GDM1 (cell line): ENCODE measurements at regions not wholly inside any gene's neighbourhood (a gene's known extent, or its start where the extent isn't known, plus 50 kb on each side); places are given as distances from the start of the nearest gene placed in this dataset.
A peak's percentile ranks its signal among the peaks of the same experiment; 100 is the strongest.
"Not testable (repeated sequence)": the region's sequence is repeated elsewhere in the genome, so short reads cannot be mapped to it uniquely, and the experiment has no call there.

Experiments
- DNase-seq: peaks from one replicate; lab custom pipeline; 2025; lab: John Stamatoyannopoulos, UW

DNA sequence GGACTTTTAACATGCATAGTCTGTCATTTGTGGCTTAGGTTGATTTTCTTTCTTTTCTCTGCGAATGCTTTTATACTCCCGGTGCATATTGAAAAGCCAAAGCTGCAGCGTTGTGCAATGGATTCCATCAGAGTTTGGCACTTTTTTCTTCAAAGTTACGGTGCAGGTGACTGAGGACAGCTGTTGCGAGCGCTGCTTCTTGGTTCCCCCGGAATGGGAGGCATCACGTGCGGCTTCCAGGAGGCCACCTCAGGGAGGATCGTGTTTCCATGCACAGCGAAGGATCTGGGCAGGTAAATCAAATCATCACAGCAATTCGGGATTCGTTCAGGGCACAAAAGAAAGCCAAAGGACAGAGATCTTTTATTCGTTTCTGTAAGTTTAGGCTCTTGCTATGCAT lies 109.6 kb upstream of the ALKAL2 start:
- DNase-seq, result no peak

- no peak for DNase-seq
Measured at GRCh38 chr2:396903-397302, 109.0 kb upstream of the ALKAL2 start.

- DNase-seq, result no peak
Measured at GRCh38 chr2:395886-396285, 108.0 kb upstream of the ALKAL2 start.

DNA sequence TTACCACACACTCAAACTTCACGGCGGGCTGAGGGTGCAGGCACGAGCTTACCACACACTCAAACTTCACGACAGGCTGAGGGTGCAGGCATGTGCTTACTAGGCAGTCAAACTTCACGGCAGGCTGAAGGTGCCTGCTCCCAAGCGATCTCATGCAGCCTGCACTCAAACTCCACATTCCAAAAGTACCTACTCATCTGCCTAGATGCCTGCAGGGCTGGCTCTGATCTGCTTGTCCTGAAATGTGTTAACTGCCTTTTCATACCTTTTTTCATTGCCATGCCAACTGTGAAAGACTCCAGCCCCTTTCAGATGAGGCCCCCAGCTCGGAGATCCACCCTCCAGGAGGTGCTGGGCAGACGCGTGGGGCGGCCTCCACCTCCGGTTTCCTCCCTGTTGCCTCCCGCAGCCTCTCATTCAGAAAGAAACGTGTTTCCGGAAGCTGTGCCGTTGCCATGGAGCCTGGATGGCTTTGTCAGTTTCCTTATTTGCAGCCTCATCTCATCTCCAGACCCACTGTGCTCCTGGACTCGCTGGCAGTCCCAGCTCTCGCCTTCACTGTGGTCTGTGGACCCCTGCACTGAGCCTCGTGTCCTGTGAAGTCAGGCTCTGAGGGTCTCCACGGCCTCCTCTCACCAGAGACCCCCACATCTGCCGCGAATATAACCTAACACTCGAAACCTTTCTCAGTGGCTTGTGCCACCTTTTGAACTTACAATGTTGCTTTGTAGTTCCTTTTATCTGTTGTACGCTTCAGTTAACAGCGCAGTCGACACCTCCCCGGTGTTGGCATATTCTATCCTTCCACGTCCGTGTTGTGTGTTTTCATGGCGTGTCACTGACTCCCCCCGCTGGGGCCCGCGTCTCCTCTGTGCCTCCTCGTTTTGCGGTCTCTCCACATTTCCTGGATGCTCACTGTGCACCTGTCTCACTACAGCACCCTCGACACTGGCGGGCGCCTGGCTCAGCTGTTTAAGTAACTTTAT lies 106.1 kb upstream of the ALKAL2 start:
- peak; percentile 47 for DNase-seq

GRCh38 chr2:392926-393280 lies 105.0 kb upstream of the ALKAL2 start:
- DNase-seq, result no peak

DNA sequence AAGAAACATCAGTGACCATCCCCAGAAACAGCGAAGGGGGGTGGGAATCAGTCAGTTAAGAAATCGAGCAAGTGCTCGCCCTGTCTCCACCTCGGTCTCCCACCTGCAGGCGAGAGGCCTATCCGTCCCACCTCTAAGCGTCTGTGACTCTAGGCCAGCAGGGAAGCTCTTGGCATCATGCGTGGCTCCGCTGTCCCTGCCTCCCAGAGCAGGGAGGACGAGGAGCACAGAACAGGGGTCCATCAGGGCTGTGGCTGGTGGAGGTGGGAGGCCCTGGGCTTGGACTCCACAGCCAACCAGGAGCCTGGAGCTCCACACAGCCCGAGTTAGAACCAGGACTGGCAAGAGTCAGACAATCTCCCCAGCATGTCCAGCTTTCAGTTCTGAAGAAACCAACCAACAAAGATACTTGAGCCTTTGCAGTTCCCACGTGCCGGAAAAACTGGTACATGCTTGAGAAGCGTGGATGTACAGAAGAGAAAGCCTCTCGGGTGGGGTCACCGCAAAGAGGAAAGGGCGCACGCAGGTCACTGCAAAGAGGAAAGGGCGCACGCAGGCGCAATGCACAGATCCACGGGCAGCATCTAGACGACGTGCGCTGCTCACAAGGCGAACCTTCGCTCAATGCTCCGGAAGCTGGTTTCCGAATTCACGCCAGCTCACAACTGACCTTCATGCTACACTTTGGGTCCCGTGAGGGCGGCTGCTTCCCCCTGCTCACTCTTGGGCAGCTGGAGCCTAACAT lies 104.5 kb upstream of the ALKAL2 start:
- no peak for DNase-seq

GRCh38 chr2:391696-392095 lies 103.8 kb upstream of the ALKAL2 start:
- no peak for DNase-seq

DNA sequence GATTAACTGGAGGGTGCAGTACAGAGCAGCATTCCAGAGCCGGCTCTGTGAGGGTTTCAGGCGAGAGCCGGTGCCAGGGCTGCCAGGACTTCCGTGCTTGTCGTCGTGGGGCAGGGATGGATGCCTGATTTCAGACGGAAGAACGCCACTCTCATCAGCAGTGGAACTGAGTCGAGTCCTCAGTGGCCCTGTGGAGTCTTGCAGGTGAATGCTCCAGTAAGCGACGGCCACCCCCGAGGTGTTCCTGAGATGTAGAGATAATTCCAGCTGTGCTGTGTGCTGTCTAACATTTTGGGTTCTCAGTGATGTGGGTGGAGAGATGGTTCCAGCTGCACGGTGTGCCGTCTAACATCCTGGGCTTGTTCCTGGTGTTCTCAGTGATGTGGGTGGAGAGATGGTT lies 103.1 kb upstream of the ALKAL2 start:
- no peak for DNase-seq

DNA sequence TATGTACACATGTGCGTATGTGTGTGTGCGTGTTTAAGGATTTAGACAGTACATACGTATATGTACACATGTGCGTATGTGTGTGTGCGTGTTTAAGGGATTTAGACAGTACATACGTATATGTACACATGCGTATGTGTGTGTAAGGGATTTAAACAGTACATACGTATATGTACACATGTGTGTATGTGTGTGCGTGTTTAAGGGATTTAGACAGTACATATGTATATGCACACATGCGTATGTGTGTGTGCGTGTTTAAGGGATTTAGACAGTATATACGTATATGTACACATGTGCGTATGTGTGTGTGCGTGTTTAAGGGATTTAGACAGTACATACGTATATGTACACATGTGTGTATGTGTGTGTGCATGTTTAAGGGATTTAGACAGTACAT lies 102.1 kb upstream of the ALKAL2 start:
- not testable (repeated sequence) for DNase-seq

- DNase-seq, result not testable (repeated sequence)
Measured at GRCh38 chr2:388752-389151, 100.9 kb upstream of the ALKAL2 start.

DNA sequence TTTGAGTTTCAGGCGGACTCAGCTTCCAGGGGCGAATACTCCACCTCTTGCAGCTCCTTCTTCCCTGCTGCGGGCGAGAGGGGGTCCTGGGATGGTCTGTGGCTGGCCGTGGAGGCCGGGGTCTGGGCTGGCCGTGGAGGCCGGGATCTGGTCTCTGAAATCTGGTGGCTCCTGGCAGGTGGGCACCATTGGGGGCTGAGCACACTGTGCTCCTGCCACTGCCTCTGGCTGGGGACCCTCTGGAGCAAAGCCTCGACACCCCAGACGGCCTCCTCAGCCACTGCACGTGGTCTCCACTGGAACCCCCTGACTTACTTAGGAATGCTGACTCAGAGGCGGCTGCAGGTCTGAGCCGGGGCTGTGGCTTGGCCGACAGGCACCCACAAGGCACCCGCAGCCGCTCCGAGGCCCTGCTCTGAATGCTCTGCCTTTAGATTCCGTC lies 100.1 kb upstream of the ALKAL2 start:
- DNase-seq, result no peak

DNA sequence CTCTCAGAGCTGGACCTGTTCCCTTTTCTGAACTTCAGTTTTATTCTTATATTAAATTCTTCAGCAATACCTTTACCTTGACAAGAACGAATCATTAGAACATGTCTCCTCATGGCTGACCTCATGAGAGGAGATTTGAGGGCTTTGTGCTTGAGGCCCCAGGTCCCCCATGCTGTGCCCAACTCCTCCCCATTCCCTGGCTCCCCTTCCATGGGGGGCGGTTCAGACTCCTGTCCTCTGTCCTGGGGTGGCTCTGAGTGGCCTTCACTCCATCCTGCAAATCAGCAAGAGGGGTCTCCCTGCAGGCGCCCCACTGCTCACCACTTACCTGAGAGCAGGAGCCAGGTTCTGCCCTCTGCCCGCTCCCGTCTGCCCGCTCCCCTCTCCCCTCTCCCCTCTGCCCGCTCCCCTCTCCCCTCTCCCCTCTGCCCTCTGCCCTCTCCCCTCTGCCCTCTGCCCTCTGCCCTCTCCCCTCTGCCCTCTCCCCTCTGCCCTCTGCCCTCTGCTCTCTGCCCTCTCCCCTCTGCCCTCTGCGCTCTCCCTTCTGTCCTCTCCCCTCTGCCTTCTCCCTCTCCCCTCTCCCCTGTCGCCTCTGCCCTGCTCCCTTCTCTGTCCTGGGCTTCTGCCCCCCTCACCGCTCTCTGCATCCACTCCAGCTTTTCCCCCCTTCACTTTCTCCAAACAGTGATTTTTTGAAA lies 98.7 kb upstream of the ALKAL2 start:
- DNase-seq, result no peak

DNA sequence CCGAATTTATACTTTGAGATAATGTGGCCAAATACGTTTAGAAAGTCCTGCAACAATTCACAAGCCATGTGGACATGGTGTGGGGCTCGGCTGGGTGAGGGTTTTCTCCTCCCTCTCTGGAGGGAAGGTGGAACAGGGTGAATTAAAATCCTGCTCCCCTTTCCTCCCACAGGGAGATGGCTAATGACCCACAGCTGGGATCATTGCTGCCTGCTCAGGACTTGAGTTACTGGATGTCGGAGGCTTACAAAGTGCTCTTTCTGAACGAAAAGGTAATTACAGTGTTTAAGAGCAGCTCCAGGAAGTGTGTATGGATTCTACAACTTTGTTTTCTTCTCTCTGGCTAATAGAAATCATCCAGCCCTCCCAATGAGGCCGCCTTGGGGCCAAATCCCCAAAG lies 97.9 kb upstream of the ALKAL2 start:
- no peak for DNase-seq

GRCh38 chr2:385061-385460 lies 97.2 kb upstream of the ALKAL2 start:
- no peak for DNase-seq

DNA sequence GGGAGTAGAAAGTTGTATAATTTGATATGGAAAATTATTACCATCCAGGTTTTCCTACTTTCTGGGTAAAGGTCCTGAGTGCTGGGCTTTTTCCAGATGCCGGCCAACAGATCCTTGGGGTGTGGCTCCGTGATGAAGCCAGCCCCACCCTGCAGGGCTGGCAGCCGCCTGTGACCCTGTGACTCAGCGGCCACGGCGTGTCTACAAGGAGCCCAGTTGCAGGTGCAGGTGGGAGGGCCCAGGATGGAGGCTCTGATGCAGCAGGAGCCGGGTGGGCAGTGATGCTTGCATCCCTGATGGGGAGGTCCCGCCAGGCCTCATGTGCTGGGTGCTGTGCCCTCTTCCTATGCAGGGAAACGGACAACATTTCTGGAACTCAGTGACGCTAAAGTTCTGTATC lies 96.0 kb upstream of the ALKAL2 start:
- DNase-seq, result no peak

DNA sequence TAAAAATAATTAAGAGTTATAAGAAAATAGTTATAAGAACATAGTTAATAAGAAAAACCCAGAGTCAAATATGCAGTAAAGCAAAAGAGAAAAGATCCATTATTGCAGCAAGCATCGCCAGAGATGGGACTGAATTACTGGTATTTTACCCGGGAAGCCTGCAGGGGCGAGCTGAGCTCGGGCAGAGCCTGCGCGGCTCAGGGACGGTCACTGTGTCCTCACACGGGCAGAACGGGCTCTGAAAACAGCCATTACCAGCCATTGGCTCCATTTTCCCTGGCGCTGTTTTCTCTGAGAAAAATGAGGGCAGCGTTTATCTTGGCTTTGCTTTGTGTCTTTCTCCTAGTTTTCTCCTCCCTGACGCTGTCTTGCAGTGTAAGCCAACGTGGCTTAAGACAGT lies 95.3 kb upstream of the ALKAL2 start:
- no peak for DNase-seq

- DNase-seq, result no peak
Measured at GRCh38 chr2:382728-383022, 94.8 kb upstream of the ALKAL2 start.

- DNase-seq, result no peak
Measured at GRCh38 chr2:381941-382727, 94.2 kb upstream of the ALKAL2 start.

DNA sequence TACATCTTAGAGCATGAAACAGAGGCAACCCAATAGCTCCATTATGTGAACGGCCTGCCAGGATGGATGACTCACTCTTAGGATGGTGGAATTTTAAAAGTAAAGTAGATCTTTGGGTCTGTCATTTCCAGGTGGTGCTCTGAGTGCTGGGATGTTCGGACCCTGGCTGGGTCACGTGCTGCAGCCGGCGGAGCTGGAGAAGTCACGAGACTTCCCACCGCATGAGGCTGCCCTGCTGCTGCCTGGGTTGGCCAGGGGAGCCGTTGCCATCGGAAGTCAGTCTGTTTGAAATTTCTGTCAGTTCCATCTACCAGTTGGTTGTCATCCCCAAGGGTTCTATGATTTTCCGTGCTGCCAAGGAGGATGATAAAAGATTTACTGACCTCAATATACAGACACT lies 93.3 kb upstream of the ALKAL2 start:
- no peak for DNase-seq

- no peak for DNase-seq
Measured at GRCh38 chr2:380772-381171, 92.9 kb upstream of the ALKAL2 start.

- DNase-seq, result no peak
Measured at GRCh38 chr2:380221-380620, 92.3 kb upstream of the ALKAL2 start.

GRCh38 chr2:379778-380177 lies 91.9 kb upstream of the ALKAL2 start:
- DNase-seq, result no peak
